Psoas muscle (tissue), 7 donors: ENCODE measurements at regions not wholly inside any gene's neighbourhood (a gene's known extent, or its start where the extent isn't known, plus 50 kb on each side); places are given as distances from the start of the nearest gene placed in this dataset.

Source experiments
- ATAC-seq, 4 donors: fragments of 200-7000 bp; cut with Tn5 transposase; one replicate each; pipeline ENCODE4 v1.9.1; 2020; ENCODE audit warnings: moderate library complexity in 3 of 4, mild to moderate bottlenecking in 2 of 4
- DNase-seq, 2 donors: peaks; one replicate each; pipeline ENCODE4 v3.0.0-alpha.2; 2020
- H3K27ac ChIP-seq: fragments of 200-600 bp; one replicate; pipeline ENCODE4 v1.8.0; 2022
- H3K27me3 ChIP-seq, 3 donors: fragments of 200-600 bp in 1 of 3; one replicate each; pipeline versions ENCODE4 v1.6.1 to v1.8.0; 2013 to 2022; ENCODE audit warnings: low read length in 2 of 3, mild to moderate bottlenecking in 2 of 3, moderate library complexity in 1 of 3; ENCODE audit not compliant: insufficient read depth in 3 of 3
- H3K36me3 ChIP-seq, 2 donors: fragments of 200-600 bp in 1 of 2; one replicate each; pipeline versions ENCODE4 v1.6.1 to v1.8.0; 2013 to 2022; ENCODE audit warnings: low read depth in 1 of 2, mild to moderate bottlenecking in 1 of 2, moderate library complexity in 1 of 2; ENCODE audit not compliant: insufficient read depth in 1 of 2
- H3K4me1 ChIP-seq: fragments of 200-600 bp; one replicate; pipeline ENCODE4 v1.8.0; 2022
- H3K4me3 ChIP-seq: fragments of 200-600 bp; one replicate; pipeline ENCODE4 v1.8.0; 2022; ENCODE audit warnings: mild to moderate bottlenecking
- H3K9me3 ChIP-seq: fragments of 200-600 bp; one replicate; pipeline ENCODE4 v1.8.0; 2022
- WGBS, 3 donors: extraction: QIAGEN DNeasy Blood & Tissue Kit; methylation state at CpG; one replicate each; pipeline versions ENCODE4 v1.1.6 to v1.1.7; 2013; 5-methylcytosine and 5-hydroxymethylcytosine counted together
- intact Hi-C, 2 donors: fragments of 100-400 bp; cut with DNase I; formaldehyde crosslinking; loops; one replicate each; pipeline versions ENCODE4 v1.11.0 to v1.14.2; 2022
- TF ChIP-seq, protein P1 (sequence below): fragments of 200-600 bp; IDR thresholded peaks from one replicate; pipeline ENCODE4 v1.8.0; 2022; ENCODE audit warnings: antibody characterized with exemption
- donor health status: healthy with polysubstance abuse.
- donor health status: DM: no; HTN: no; CAD: no; lungs with moderate emphysema.
- donor health status: Bipolar disorder and iron deficiency.
- donor health status: healthy.
- donor health status: DM: yes; HTN: yes; CAD: no.
- donor health status: DM: no; HTN: no; CAD: no.
- donor health status: DM: yes; HTN: yes; CAD: no.

DNA sequence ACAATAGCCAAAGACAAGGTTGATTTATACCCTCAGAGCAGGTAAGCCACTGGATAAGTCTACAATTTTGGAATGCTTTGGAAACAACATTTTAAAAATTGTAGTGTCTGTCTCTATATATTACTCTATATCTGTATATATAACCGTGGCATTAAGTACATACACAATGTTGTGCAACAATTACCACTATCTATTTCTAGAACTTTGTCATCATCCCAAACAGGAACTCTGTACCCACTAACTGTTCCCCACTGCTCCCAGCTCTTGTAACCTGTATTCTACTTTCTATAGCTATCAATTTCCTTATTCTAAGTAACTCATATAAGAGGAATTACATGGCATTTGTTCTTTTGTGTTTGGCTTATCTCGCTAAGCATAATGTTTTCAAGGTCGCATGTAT, 78.2 kb upstream of the ASCC3 start:
- 89 to 91% (median 90%) methylated on average over 3 of the region's 3 CpGs for WGBS, 3 donors
- no peak for ATAC-seq

DNA sequence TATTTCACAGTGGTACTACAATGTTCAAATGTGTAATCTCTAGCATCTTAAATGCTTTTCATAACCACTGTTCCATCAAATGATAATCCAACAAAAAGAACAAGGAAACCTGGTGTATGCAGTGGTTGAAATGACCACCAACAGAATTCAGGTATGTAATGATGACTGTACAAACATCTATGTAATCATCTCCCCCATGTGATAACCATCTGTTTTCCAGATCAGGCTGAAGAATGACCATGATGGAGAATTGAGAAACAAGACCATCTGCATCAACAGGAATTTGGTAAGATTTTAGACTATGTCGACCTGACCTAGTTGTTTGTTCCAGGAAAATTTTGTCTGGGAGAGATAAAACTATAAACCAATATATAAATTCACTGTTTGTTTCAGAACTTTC, 81.3 kb upstream of the ASCC3 start:
- H3K9me3 ChIP-seq: no peaks in the 10 kb centered on the region
- H3K27ac ChIP-seq: no peak overlapping the region
- WGBS, 3 donors: 72 to 76% (median 74%) methylated on average over 1 of the region's 1 CpG
- H3K4me3 ChIP-seq: no peak overlapping the region
- no peaks in the 10 kb centered on the region for H3K4me1 ChIP-seq
- TF ChIP-seq, protein P1, sequence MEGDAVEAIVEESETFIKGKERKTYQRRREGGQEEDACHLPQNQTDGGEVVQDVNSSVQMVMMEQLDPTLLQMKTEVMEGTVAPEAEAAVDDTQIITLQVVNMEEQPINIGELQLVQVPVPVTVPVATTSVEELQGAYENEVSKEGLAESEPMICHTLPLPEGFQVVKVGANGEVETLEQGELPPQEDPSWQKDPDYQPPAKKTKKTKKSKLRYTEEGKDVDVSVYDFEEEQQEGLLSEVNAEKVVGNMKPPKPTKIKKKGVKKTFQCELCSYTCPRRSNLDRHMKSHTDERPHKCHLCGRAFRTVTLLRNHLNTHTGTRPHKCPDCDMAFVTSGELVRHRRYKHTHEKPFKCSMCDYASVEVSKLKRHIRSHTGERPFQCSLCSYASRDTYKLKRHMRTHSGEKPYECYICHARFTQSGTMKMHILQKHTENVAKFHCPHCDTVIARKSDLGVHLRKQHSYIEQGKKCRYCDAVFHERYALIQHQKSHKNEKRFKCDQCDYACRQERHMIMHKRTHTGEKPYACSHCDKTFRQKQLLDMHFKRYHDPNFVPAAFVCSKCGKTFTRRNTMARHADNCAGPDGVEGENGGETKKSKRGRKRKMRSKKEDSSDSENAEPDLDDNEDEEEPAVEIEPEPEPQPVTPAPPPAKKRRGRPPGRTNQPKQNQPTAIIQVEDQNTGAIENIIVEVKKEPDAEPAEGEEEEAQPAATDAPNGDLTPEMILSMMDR: no peak
- no peak for ATAC-seq
- DNase-seq: no peak
- no peaks in the 10 kb centered on the region for H3K36me3 ChIP-seq
- intact Hi-C loops: no loop called here
- no peaks in the 10 kb centered on the region for H3K27me3 ChIP-seq

More for the DNA sequence above, 78.2 kb upstream of the ASCC3 start:
- Histone ChIP-seq H3K27me3 (no peaks in the 10 kb centered on the region), H3K9me3 (no peaks in the 10 kb centered on the region), H3K4me3 (no peak overlapping the region), H3K4me1 (no peaks in the 10 kb centered on the region), H3K27ac (no peak overlapping the region), H3K36me3 (no peaks in the 10 kb centered on the region)
- TF ChIP-seq, protein P1: no peak
- intact Hi-C loops: no loop called here
- no peak for DNase-seq

DNA sequence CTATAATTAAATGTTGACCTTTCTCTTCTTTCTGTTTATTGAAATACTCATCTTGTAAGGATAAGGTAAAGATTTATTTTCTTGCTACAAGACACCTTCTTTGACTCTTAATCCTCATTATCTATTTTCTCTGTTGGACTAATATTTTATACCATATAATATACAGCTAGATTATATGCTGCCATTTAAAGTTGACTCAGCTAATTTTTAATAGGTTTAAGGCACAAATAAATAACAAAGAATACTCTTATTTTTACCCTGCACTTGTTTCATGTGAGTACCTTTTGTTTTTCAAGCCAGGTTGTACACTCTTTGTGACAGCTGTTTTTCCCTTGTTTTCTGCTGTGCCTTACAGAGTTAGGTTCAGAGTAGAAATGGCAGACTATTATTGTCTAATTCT, 83.9 kb upstream of the ASCC3 start:
- H3K27me3 ChIP-seq: no peaks in the 10 kb centered on the region
- no peaks in the 10 kb centered on the region for H3K4me1 ChIP-seq
- H3K27ac ChIP-seq: no peak overlapping the region
- intact Hi-C loops: no loop called here
- no peaks in the 10 kb centered on the region for H3K9me3 ChIP-seq
- no peak overlapping the region for H3K4me3 ChIP-seq
- ATAC-seq (no peak), DNase-seq (no peak)
- no peaks in the 10 kb centered on the region for H3K36me3 ChIP-seq
- TF ChIP-seq, protein P1: no peak

DNA sequence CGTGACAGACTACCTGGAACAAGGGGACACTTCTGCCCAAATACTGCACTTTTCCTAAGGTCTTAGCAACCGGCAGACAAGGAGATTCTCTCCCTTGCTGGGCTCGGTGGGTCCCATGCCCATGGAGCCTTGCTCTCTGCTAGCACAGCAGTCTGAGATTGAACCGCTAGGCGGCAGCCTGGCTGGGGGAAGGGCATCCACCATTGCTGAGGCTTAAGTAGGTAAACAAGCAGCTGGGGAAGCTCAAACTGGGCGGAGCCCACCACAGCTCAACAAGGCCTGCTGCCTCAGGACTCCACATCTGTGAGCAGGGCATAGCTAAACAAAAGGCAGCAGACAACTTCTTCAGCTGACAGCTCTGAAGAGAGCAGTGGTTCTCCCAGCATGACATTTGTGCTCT, 87.8 kb upstream of the ASCC3 start:
- no peaks in the 10 kb centered on the region for H3K36me3 ChIP-seq
- intact Hi-C loops: no loop called here
- no peaks in the 10 kb centered on the region for H3K4me1 ChIP-seq
- H3K27ac ChIP-seq: no peak overlapping the region
- TF ChIP-seq, protein P1: no peak
- H3K9me3 ChIP-seq: no peaks in the 10 kb centered on the region
- no peak for ATAC-seq
- WGBS, 3 donors: 83 to 86% (median 83%) methylated on average over 6 of the region's 6 CpGs
- H3K4me3 ChIP-seq: no peak overlapping the region
- no peak for DNase-seq
- H3K27me3 ChIP-seq: no peaks in the 10 kb centered on the region

DNA sequence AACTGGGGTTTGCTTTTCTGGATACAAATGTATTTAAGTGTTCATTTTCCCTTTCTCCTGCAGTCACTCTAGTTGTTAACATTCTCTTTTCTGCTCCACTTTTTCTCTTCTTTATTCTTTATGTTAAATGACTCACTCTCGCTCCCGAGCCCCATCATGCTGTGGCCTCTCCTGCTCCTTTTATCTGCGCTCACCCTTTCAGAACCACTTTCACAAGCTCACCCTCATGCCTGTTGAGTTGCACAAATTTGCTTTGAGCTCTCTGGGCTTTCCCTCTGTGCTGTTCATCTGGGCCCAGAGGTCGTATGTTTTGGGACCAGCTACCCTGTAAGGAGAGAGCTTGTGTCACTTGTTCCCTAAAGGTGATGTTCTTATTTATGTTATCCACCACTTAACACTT, 98.1 kb upstream of the ASCC3 start:
- DNase-seq (no peak), ATAC-seq (no peak)
- TF ChIP-seq, protein P1: no peak
- WGBS, 3 donors: 44 to 59% (median 52%) methylated on average over 4 of the region's 4 CpGs
- Histone ChIP-seq H3K4me1 (no peaks in the 10 kb centered on the region), H3K9me3 (no peaks in the 10 kb centered on the region), H3K27ac (no peak overlapping the region), H3K36me3 (no peaks in the 10 kb centered on the region), H3K4me3 (no peak overlapping the region), H3K27me3 (no peaks in the 10 kb centered on the region)
- intact Hi-C loops: no loop called here
